ENCODE measurements at regions not wholly inside any gene's neighbourhood (a gene's known extent, or its start where the extent isn't known, plus 50 kb on each side); places are given as distances from the start of the nearest gene placed in this dataset.
"Not testable (repeated sequence)": the region's sequence is repeated elsewhere in the genome, so short reads cannot be mapped to it uniquely, and the experiment has no call there.

- DNase-seq (no peak), ATAC-seq (ENCODE audit: low FRiP score) (no peak)
- intact Hi-C loops (cut with DNase I): no loop called here
- H3K4me1 ChIP-seq (ENCODE audit: control insufficient read depth in 1 of 2, insufficient read depth in 2 of 2, low read length in 2 of 2): no peaks in the 10 kb centered on the region
- no peak overlapping the region for H3K27ac ChIP-seq (ENCODE audit: low read depth in 1 of 2, low read length in 2 of 2)
- no peaks in the 10 kb centered on the region for H3K9me3 ChIP-seq (ENCODE audit: control insufficient read depth, low read length)
- H3K36me3 ChIP-seq (ENCODE audit: control insufficient read depth in 1 of 2, insufficient read depth in 2 of 2, low read length in 1 of 2): no peaks in the 10 kb centered on the region
- H3K27me3 ChIP-seq (ENCODE audit: control insufficient read depth in 1 of 2, insufficient read depth in 2 of 2, low read length in 1 of 2): no peaks in the 10 kb centered on the region
- H3K4me3 ChIP-seq (ENCODE audit: low read length in 2 of 2): no peak overlapping the region
Observed at GRCh38 chr5:90099099-90099498, 310.5 kb downstream of the CETN3 start.

GRCh38 chr5:90097082-90097477, 312.5 kb downstream of the CETN3 start:
- Histone ChIP-seq H3K9me3 (ENCODE audit: control insufficient read depth, low read length) (no peaks in the 10 kb centered on the region), H3K36me3 (ENCODE audit: control insufficient read depth in 1 of 2, insufficient read depth in 2 of 2, low read length in 1 of 2) (no peaks in the 10 kb centered on the region), H3K4me1 (ENCODE audit: control insufficient read depth in 1 of 2, insufficient read depth in 2 of 2, low read length in 2 of 2) (peaks cover 0 to 2% of the 10 kb centered on the region in 2 donors), H3K27me3 (ENCODE audit: control insufficient read depth in 1 of 2, insufficient read depth in 2 of 2, low read length in 1 of 2) (no peaks in the 10 kb centered on the region), H3K4me3 (ENCODE audit: low read length in 2 of 2) (no peak overlapping the region), H3K27ac (ENCODE audit: low read depth in 1 of 2, low read length in 2 of 2) (no peak overlapping the region)
- DNase-seq: no peak
- intact Hi-C loops (cut with DNase I): no loop called here
- ATAC-seq (ENCODE audit: low FRiP score): no peak
- WGBS, 2 donors: 96 to 97% methylated on average over 4 of the region's 4 CpGs

GRCh38 chr5:90096415-90097081, 313.0 kb downstream of the CETN3 start:
- ATAC-seq (ENCODE audit: low FRiP score) (no peak), DNase-seq (peak in 1 of 2 donors; percentile 50)
- Histone ChIP-seq H3K4me3 (ENCODE audit: low read length in 2 of 2) (no peak overlapping the region), H3K4me1 (ENCODE audit: control insufficient read depth in 1 of 2, insufficient read depth in 2 of 2, low read length in 2 of 2) (peaks cover 0 to 2% of the 10 kb centered on the region in 2 donors), H3K27me3 (ENCODE audit: control insufficient read depth in 1 of 2, insufficient read depth in 2 of 2, low read length in 1 of 2) (no peaks in the 10 kb centered on the region), H3K27ac (ENCODE audit: low read depth in 1 of 2, low read length in 2 of 2) (no peak overlapping the region), H3K9me3 (ENCODE audit: control insufficient read depth, low read length) (no peaks in the 10 kb centered on the region), H3K36me3 (ENCODE audit: control insufficient read depth in 1 of 2, insufficient read depth in 2 of 2, low read length in 1 of 2) (no peaks in the 10 kb centered on the region)
- 86 to 89% methylated on average over 6 of the region's 6 CpGs for WGBS, 2 donors
- intact Hi-C loops (cut with DNase I): no loop called here

GRCh38 chr5:90095292-90096060, 314.1 kb downstream of the CETN3 start:
- no peaks in the 10 kb centered on the region for H3K9me3 ChIP-seq (ENCODE audit: control insufficient read depth, low read length)
- WGBS, 2 donors: 80 to 83% methylated on average over 3 of the region's 3 CpGs
- H3K27ac ChIP-seq (ENCODE audit: low read depth in 1 of 2, low read length in 2 of 2): no peak overlapping the region
- DNase-seq: no peak
- H3K36me3 ChIP-seq (ENCODE audit: control insufficient read depth in 1 of 2, insufficient read depth in 2 of 2, low read length in 1 of 2): no peaks in the 10 kb centered on the region
- no peak for ATAC-seq (ENCODE audit: low FRiP score)
- no peak overlapping the region for H3K4me3 ChIP-seq (ENCODE audit: low read length in 2 of 2)
- intact Hi-C loops (cut with DNase I): no loop called here
- H3K27me3 ChIP-seq (ENCODE audit: control insufficient read depth in 1 of 2, insufficient read depth in 2 of 2, low read length in 1 of 2): no peaks in the 10 kb centered on the region
- H3K4me1 ChIP-seq (ENCODE audit: control insufficient read depth in 1 of 2, insufficient read depth in 2 of 2, low read length in 2 of 2): peaks cover 0 to 2% of the 10 kb centered on the region in 2 donors

GRCh38 chr5:90093751-90094485, 315.6 kb downstream of the CETN3 start:
- 29 to 35% methylated on average over 3 of the region's 3 CpGs for WGBS, 2 donors
- Histone ChIP-seq H3K36me3 (ENCODE audit: control insufficient read depth in 1 of 2, insufficient read depth in 2 of 2, low read length in 1 of 2) (no peaks in the 10 kb centered on the region), H3K9me3 (ENCODE audit: control insufficient read depth, low read length) (no peaks in the 10 kb centered on the region), H3K4me1 (ENCODE audit: control insufficient read depth in 1 of 2, insufficient read depth in 2 of 2, low read length in 2 of 2) (peaks cover 0 to 2% of the 10 kb centered on the region in 2 donors), H3K4me3 (ENCODE audit: low read length in 2 of 2) (no peak overlapping the region), H3K27ac (ENCODE audit: low read depth in 1 of 2, low read length in 2 of 2) (no peak overlapping the region), H3K27me3 (ENCODE audit: control insufficient read depth in 1 of 2, insufficient read depth in 2 of 2, low read length in 1 of 2) (no peaks in the 10 kb centered on the region)
- DNase-seq: no peak
- intact Hi-C loops (cut with DNase I): no loop called here
- ATAC-seq (ENCODE audit: low FRiP score): no peak

DNA sequence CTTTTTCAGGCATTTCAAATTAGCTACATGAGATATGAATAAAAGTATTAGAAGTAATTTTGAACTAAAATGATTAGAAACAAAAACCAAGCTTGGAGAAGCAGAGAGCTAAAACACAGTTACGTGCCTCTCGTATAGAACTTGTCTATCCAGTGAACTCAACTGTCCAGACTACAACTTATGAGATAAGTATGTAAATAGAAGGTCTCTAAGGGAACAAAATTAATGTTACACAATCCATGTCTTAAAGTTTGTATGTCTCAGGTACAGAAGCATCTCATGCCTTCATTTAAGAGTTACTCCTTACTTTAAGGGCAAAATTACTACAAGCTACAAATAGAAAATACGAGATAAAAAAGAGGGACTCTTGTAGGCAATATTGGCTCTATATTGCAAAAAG, 316.8 kb downstream of the CETN3 start:
- H3K4me3 ChIP-seq (ENCODE audit: low read length in 2 of 2): no peak overlapping the region
- H3K9me3 ChIP-seq (ENCODE audit: control insufficient read depth, low read length): no peaks in the 10 kb centered on the region
- H3K4me1 ChIP-seq (ENCODE audit: control insufficient read depth in 1 of 2, insufficient read depth in 2 of 2, low read length in 2 of 2): peaks cover 0 to 2% of the 10 kb centered on the region in 2 donors
- no peak for ATAC-seq (ENCODE audit: low FRiP score)
- WGBS, 2 donors: 67 to 71% methylated on average over 3 of the region's 3 CpGs
- H3K27ac ChIP-seq (ENCODE audit: low read depth in 1 of 2, low read length in 2 of 2): no peak overlapping the region
- no peaks in the 10 kb centered on the region for H3K36me3 ChIP-seq (ENCODE audit: control insufficient read depth in 1 of 2, insufficient read depth in 2 of 2, low read length in 1 of 2)
- intact Hi-C loops (cut with DNase I): no loop called here
- no peak for DNase-seq
- H3K27me3 ChIP-seq (ENCODE audit: control insufficient read depth in 1 of 2, insufficient read depth in 2 of 2, low read length in 1 of 2): no peaks in the 10 kb centered on the region

DNA sequence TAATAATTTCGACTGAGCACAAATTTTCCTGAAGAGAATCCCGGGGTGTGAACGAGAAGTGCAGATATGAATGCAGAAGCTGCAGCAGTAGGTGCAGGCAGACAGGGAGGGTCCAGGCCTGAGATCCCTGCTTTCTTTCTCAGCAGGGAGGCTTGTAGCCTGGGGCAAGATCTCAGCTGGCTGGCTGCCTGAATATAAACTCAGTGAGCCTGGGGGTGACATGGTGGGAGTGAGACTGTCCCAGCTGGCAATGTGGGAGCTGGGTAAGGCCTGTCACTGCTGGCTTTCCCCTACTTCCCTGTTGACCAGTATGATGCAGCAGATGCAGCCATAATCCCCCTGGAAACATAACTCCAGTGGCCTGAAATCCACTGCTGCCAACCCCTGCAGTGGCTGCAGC, 325.2 kb downstream of the CETN3 start:
- intact Hi-C loops (cut with DNase I): no loop called here
- H3K9me3 ChIP-seq (ENCODE audit: control insufficient read depth, low read length): no peaks in the 10 kb centered on the region
- no peaks in the 10 kb centered on the region for H3K36me3 ChIP-seq (ENCODE audit: control insufficient read depth in 1 of 2, insufficient read depth in 2 of 2, low read length in 1 of 2)
- no peaks in the 10 kb centered on the region for H3K27me3 ChIP-seq (ENCODE audit: control insufficient read depth in 1 of 2, insufficient read depth in 2 of 2, low read length in 1 of 2)
- no peak overlapping the region for H3K27ac ChIP-seq (ENCODE audit: low read depth in 1 of 2, low read length in 2 of 2)
- no peak overlapping the region for H3K4me3 ChIP-seq (ENCODE audit: low read length in 2 of 2)
- 99 to 100% methylated on average over 3 of the region's 3 CpGs for WGBS, 2 donors
- ATAC-seq (ENCODE audit: low FRiP score) (no peak), DNase-seq (no peak)
- no peaks in the 10 kb centered on the region for H3K4me1 ChIP-seq (ENCODE audit: control insufficient read depth in 1 of 2, insufficient read depth in 2 of 2, low read length in 2 of 2)

- H3K9me3 ChIP-seq (ENCODE audit: control insufficient read depth, low read length); H3K27ac ChIP-seq (ENCODE audit: low read depth in 1 of 2, low read length in 2 of 2); H3K4me1 ChIP-seq (ENCODE audit: control insufficient read depth in 1 of 2, insufficient read depth in 2 of 2, low read length in 2 of 2); H3K27me3 ChIP-seq (ENCODE audit: control insufficient read depth in 1 of 2, insufficient read depth in 2 of 2, low read length in 1 of 2); H3K36me3 ChIP-seq (ENCODE audit: control insufficient read depth in 1 of 2, insufficient read depth in 2 of 2, low read length in 1 of 2); intact Hi-C loops (cut with DNase I); ATAC-seq (ENCODE audit: low FRiP score); DNase-seq; H3K4me3 ChIP-seq (ENCODE audit: low read length in 2 of 2): not testable (repeated sequence)
- WGBS, 2 donors: 87 to 91% methylated on average over 21 to 22 of the region's 22 CpGs
Observed at GRCh38 chr5:90073026-90073570, 336.5 kb downstream of the CETN3 start.
